ENCODE measurements at regions not wholly inside any gene's neighbourhood (a gene's known extent, or its start where the extent isn't known, plus 50 kb on each side); places are given as distances from the start of the nearest gene placed in this dataset.

DNA sequence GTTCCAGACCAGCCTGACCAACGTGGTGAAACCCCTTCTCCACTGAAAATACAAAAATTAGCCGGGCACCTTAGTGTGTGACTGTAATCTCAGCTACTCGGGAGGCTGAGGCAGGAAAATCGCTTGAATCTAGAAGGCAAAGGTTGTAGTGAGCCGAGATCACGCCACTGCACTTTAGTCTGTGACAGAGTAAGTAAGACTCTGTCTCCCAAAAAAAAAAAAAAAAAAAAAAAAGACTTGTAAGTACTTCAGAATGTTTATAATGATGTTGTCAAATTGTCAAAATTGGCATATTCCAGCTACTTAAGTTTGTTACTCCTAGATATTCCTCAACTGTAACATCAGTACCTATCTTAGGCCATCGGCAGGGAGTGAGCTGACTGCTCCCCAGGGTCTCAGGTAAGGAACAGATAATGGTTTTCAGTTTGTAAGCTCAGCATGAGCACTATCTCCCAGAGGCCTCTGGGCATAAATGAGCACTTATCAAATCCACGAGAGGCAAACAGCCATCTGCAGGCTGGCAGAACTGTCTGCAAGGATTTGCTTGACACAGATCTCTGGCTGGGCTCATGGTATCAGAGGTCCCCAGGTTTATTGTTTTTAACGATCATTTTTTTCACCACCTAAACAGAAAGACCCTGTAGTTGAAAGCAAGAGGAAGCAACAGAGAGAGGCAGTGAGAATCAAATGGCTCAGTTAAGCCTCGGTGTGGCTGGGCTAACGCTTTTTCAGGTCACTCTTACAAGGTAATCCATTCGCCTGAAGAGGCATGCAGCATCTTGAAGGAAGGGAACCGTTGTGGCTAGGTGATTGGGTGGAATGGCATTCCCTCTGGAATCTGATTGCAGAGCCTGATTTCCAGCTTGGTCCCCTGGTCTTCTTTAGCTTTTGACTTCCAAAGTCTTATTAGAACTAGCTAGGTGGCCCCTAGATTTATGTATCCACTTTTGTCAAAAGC lies 115.9 kb downstream of the LY86 start:
- DNase-seq, result no peak

DNA sequence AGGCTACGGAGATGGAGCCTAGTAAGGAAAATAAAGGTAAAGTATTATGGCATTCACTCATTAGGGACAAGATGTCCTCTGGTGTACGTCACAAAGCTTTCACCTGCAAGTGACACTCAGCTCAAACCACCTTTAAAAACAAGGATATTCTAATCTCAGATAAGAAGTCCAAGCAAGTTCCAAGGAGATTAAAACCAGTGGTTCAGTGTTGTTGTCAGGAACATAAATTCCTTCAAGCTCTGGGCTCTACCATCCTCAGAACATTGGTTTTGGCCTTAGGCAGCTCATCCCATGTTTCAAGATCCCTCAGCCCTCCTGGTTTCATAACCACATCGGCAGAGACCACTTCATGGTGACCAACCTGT lies 116.5 kb downstream of the LY86 start:
- no peak for DNase-seq

GRCh38 chr6:6705915-6706675 lies 117.6 kb downstream of the LY86 start:
- DNase-seq, result no peak

GRCh38 chr6:6707143-6707542 lies 118.6 kb downstream of the LY86 start:
- peak in 22 of 56 donors; percentile 12 to 57 (median 29) for DNase-seq

GRCh38 chr6:6709106-6709505 lies 120.6 kb downstream of the LY86 start:
- DNase-seq, result no peak

GRCh38 chr6:6711031-6711785 lies 122.7 kb downstream of the LY86 start:
- no peak for DNase-seq

DNA sequence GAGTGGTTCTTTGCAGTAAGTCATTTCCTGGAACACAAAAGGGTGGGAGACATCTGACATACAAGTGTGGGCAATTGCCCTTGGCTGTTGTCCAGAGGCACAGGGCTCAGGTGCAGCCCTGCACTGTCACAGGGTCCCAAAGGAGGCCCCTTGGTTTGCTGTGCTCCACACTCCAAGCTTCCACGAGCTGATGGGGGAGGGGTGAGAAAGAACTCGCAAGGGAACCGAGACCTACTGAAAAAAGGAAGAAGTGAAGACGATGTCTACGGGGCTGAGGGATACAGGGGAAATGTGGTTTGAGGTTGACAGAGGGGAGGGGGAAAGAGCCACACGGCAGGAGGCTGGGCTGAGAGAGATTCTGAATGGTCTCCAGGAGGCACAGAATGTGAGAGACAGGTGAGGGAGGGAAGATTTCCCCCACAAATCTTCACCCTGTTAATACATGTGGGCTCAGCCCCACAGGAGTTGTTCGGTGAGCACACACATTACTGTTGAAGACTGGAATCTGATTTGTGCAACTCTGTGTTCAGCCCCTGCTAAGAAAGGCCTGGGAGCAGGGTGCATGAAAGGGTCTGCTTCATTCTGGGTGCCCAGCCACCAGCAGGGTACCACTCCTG lies 123.4 kb downstream of the LY86 start:
- peak in 12 of 56 donors; percentile 8 to 51 (median 21) for DNase-seq

DNA sequence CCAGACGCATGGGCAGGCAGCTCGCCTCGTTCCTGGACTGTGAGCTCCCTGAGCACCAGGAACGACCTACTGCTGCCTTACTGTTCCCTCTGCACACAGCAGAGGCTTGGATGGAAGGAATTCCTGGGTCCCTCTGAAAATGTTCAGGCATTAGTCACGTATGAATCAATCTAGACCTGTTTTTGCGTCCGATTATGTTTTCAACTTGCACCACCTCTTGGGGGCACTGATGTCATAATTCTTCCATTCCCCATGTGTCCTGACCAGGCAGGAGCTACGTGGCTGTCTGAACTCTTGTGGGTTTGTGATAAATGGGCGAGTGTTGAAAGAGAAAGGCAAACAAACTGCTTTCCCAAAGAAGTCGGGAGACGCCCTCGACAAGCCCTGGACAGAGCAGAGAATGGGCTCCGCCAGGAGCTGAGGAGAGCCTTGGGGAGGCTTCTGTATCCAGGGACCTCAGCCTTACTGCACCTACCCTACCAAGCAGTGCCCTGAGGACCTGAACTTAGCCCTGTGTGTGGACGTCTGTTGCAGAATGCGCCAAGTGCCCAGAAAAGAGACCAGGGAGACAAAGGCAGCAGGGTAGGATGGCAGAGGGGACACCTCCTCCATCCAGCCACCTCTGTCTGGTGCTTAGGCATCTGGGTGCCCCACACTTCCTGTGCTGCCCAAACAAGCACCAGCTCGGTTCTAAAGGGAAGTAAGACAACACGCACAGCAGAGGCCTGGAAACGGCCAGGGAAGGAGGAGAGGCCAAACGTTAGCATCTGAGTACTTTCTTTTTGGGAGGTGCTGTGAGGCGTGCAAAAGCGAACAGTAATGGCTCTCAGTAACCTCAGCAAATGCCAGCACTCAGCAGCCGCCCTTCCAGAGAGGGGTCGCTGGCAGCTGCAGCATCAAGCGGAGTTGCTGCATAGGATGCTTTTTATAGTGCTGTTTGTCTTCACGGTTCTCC lies 124.2 kb downstream of the LY86 start:
- peak in 14 of 56 donors; percentile 6 to 47 (median 18) for DNase-seq

DNA sequence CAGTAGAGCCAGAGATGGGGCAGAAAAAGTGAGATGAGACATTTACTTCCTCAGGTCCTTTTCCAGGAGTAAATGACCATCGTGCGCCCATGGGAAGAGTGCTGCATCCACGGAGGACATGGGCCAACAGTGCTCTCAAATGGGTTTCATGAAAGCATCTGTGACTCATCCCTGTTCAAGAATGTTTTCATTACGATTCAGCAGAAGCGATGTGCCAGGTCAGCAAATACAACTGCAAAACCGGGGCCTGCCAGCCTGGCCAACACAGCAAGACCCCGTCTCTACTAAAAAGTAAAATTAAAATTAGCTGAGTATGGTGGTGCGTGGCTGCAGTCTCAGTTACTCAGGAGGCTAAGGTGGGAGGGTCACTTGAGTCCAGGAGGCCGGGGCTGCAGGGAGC lies 125.1 kb downstream of the LY86 start:
- no peak for DNase-seq

GRCh38 chr6:6714118-6714897 lies 125.8 kb downstream of the LY86 start:
- peak in 1 of 56 donors; percentile 14 for DNase-seq

- DNase-seq, result no peak
Measured at GRCh38 chr6:6714953-6715352, 126.4 kb downstream of the LY86 start.

- DNase-seq, result no peak
Measured at GRCh38 chr6:6715465-6715864, 126.9 kb downstream of the LY86 start.

DNA sequence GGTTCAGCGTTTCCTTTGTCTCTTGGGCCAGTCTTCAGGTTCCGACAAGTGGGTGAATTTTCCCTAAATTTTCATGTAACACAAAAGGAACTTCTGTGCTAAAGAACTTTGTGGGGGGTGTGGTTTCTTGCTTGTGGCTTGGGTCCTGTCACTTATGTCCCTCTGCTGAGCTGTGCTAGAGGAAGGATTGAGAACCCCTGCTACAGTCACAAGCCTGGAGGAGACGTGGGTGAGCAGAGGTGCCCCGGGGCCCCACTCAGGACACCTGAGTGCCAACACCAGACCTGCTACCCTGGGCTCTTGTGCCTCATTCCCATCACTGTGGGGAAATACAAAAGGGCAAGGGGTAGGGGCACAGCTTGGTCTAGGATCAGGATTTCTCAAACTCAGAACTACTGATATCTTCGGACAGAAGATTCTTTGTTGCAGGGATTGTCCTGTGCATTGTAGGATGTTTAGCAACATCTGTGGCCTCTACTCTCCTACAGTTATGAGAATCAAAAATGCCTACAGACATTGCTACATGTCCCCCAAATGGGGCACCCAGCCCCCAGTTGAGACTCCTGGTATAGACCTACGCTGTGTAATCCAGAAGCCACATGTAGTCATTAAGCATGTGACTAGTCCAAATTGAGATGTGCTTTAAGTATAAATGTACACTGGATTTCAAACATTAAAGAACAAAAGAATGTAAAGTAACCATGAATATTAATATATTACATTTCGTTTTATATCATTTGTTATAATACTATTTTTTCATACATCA lies 128.7 kb downstream of the LY86 start:
- DNase-seq, result no peak

- DNase-seq, result no peak
Measured at GRCh38 chr6:6717953-6718352, 129.4 kb downstream of the LY86 start.

DNA sequence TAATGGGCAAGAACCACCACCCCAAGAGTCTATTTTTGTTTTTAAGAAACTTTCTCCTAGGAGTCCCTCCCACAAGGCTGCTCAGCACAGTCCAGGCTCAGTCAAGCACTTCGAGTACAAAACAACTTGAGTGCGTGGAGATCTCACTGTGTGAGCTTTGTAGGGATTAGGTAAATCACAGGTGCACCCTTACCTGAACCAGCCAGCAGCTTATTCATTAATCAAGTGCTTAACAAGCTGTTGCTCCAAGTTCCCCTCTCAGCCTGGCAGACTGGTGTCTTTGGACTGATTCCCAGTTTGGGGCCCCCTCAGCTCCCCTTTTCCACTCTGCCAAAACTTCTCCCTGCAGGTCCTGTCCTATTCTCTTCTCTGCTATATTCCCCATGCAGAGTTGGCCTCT lies 133.1 kb downstream of the LY86 start:
- DNase-seq, result no peak

DNA sequence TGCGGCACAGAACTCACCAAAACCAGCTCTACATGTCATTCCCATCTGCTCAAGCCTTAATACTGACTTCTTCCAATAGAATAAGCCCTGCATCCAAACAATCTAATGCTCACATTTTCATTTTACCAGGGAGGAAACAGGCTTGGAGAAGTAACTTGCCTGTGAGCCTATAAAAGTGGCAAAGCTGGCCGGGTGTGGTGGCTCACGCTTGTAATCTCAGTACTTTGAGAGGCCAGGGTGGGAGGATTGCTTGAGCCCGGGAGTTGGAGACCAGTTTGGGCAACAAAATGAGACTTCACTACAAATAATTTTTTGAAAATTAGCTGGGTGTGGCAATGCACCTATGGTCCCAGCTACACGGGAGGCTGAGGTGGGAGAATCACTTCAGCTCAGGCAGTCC lies 133.7 kb downstream of the LY86 start:
- no peak for DNase-seq

DNA sequence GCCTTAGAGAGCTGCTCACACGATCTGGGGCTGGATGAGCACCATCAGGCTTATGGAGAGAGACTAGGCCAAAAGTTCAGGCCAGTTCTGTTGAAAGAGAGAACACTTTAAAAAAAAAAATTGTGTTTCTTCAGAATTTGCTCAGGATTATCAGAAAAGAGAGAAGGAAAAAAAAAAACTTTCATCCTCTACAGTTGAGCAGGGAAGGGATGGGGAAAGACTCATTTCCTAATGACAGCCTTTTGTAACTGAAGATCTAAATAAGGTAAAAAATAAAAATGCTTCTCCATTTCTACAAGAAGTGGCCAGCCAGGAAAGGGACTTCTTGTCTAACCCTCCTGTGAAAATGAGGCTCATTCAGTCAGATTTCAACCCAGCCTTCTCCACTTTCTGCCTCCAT lies 134.8 kb downstream of the LY86 start:
- no peak for DNase-seq

DNA sequence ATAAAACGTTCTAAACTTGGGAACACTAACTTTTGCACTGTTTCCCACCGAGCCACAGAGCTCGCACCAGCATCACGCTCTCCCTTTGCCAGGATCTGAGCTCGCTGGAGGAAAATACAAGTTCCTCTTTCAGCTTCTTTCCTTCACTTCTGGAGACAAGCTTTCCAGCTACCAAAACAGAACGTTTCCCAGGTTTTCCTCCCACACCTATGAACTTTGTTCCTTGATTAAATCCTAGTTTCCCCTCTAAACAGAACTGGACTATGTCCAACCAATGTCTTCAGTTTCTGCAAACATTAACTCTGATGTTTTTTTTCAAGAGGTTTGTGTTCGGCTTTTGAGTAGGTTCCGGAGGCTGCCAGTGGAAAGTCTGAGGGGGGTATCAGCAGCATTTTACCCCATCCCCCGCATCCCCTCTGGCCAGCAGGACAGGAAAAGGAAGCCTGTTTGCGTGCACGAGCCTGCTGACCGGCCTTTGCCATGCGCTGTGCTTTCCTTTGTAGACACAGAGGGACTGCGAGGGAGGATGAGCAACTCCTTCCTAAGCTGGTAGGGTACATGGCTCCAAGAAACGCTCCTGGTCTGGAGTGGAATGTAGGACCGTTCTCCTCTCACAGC lies 135.5 kb downstream of the LY86 start:
- DNase-seq, result peak in 6 of 56 donors; percentile 44 to 72 (median 54)

All from amygdala (tissue), 56 donors.